PC-9 (cell line): ENCODE measurements at regions not wholly inside any gene's neighbourhood (a gene's known extent, or its start where the extent isn't known, plus 50 kb on each side); places are given as distances from the start of the nearest gene placed in this dataset.

ENCODE experiments used
- BruUV-seq: library from RNA; stranded (reverse); fragments of 400-500 nt; replicated peaks from 2 replicates; lab custom pipeline; 2021; lab: Mats Ljungman, UMichigan
- CTCF ChIA-PET: fragments of 300-600 bp; sonication (Branson Sonifier 250); formaldehyde crosslinking; loops from one replicate; lab custom pipeline; 2022; ENCODE audit warnings: antibody characterized with exemption; lab: Charles Lee
- POLR2A ChIA-PET: fragments of 300-600 bp; sonication (Branson Sonifier 250); formaldehyde crosslinking; loops from one replicate; lab custom pipeline; 2022; ENCODE audit warnings: antibody characterized with exemption; ENCODE audit not compliant: unreplicated experiment; lab: Charles Lee
- DNase-seq, 2 experiments: peaks; one replicate each; pipeline versions ENCODE4 v3.0.0 to v3.0.0-alpha.2; 2015 to 2022; ENCODE audit warnings: mixed read lengths in 1 of 2
- H2AFZ ChIP-seq: fragments of 200-600 bp; sonication (generic); 2 replicates; pipeline ENCODE4 v1.8.1; 2017; ENCODE audit warnings: antibody characterized with exemption
- H3F3A ChIP-seq: fragments of 200-600 bp; sonication (generic); 2 replicates; pipeline ENCODE4 v1.8.1; 2017; ENCODE audit warnings: antibody characterized with exemption, mild to moderate bottlenecking, low read depth; ENCODE audit not compliant: insufficient read depth
- H3K27ac ChIP-seq: fragments of 200-600 bp; sonication (generic); 2 replicates; pipeline ENCODE4 v1.6.1; 2016; ENCODE audit warnings: mixed run types
- H3K27me3 ChIP-seq: fragments of 200-600 bp; sonication (generic); 2 replicates; pipeline ENCODE4 v1.6.1; 2016; ENCODE audit warnings: low read depth, mixed run types; ENCODE audit not compliant: insufficient read depth
- H3K36me3 ChIP-seq: fragments of 200-600 bp; sonication (generic); 2 replicates; pipeline ENCODE4 v1.6.1; 2016; ENCODE audit warnings: low read depth, mixed run types
- H3K4me1 ChIP-seq: fragments of 200-600 bp; sonication (generic); replicated peaks from 2 replicates; pipeline ENCODE4 v1.6.1; 2016; ENCODE audit warnings: mixed run types; ENCODE audit not compliant: insufficient read depth
- H3K4me2 ChIP-seq: fragments of 200-600 bp; sonication (generic); 2 replicates; pipeline ENCODE4 v1.6.1; 2017; ENCODE audit warnings: mixed run types
- H3K4me3 ChIP-seq: fragments of 200-600 bp; sonication (generic); 2 replicates; pipeline ENCODE4 v1.6.1; 2016; ENCODE audit warnings: mixed run types
- H3K79me2 ChIP-seq: fragments of 200-600 bp; sonication (generic); 2 replicates; pipeline ENCODE4 v1.6.1; 2017; ENCODE audit warnings: low read depth, mixed run types
- H3K9me2 ChIP-seq: fragments of 200-600 bp; sonication (generic); 2 replicates; pipeline ENCODE4 v1.8.1; 2017; ENCODE audit warnings: mild to moderate bottlenecking; ENCODE audit not compliant: insufficient read depth
- H3K9me3 ChIP-seq: fragments of 200-600 bp; sonication (generic); 2 replicates; pipeline ENCODE4 v1.8.1; 2016; ENCODE audit warnings: low read depth; ENCODE audit not compliant: insufficient read depth
- H4K20me1 ChIP-seq: fragments of 200-600 bp; sonication (generic); 2 replicates; pipeline ENCODE4 v1.8.1; 2017; ENCODE audit not compliant: insufficient read depth
- CTCF ChIP-seq: fragments of 200-600 bp; sonication (generic); conservative IDR thresholded peaks from 2 replicates; pipeline ENCODE4 v1.6.1; 2017; ENCODE audit warnings: mixed run types, antibody characterized with exemption, mild to moderate bottlenecking, moderate library complexity
- EZH2 ChIP-seq: fragments of 200-600 bp; sonication (generic); IDR thresholded peaks from 2 replicates; pipeline ENCODE4 v1.8.0; 2017; ENCODE audit warnings: antibody characterized with exemption, low read depth
- intact Hi-C: fragments of 100-400 bp; cut with micrococcal nuclease; formaldehyde crosslinking; loops from one replicate; pipeline ENCODE4 v1.10.0; 2022; ENCODE audit not compliant: unreplicated experiment

- Histone ChIP-seq H3F3A (0 out of 2 replicates have a peak, but pooled peaks cover 5% of the 10 kb centered on the region), H3K9me2 (no peaks in the 10 kb centered on the region), H3K4me1 (no peaks in the 10 kb centered on the region), H4K20me1 (no peaks in the 10 kb centered on the region), H3K4me2 (no peak overlapping the region), H3K27ac (no peak overlapping the region), H3K9me3 (peaks cover 5% of the 10 kb centered on the region; the same call in 1 of the 2 replicates), H3K27me3 (peaks cover 28% of the 10 kb centered on the region), H2AFZ (no peak overlapping the region), H3K79me2 (no peaks in the 10 kb centered on the region), H3K4me3 (no peak overlapping the region), H3K36me3 (no peaks in the 10 kb centered on the region)
- DNase-seq: no peak
- intact Hi-C loops: no loop called here
- TF ChIP-seq EZH2 (no peak), CTCF (no peak)
- ChIA-PET POLR2A (no interaction called here), CTCF (no interaction called here)
- BruUV-seq: no TSS peak
Measured at GRCh38 chr7:4449263-4449662, 232.8 kb upstream of the FOXK1 start.

DNA sequence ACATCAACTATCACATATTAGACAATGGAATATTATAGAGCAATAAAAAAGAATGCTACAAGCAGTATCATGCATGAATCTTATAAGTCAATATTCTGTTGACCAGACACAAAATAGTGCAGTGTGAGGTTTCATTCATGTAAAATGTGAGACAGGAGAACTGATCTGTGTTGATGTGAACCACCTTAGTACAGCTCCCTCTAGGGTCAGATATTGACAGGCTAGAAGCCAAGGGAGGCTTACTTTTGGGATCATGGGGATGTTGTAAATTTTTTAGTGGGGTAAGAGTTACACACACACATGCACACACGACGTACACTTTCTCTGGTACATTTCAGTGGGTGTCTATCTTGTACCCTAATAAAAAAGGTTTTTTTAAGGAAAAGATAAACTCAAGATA lies 231.6 kb upstream of the FOXK1 start:
- intact Hi-C loops: no loop called here
- Histone ChIP-seq H3K9me2 (no peaks in the 10 kb centered on the region), H3K27me3 (peaks cover 40% of the 10 kb centered on the region), H4K20me1 (no peaks in the 10 kb centered on the region), H3K27ac (no peak overlapping the region), H3K4me2 (no peak overlapping the region), H3K4me3 (no peak overlapping the region), H3F3A (0 out of 2 replicates have a peak, but pooled peaks cover 5% of the 10 kb centered on the region), H3K79me2 (no peaks in the 10 kb centered on the region), H2AFZ (no peak overlapping the region), H3K36me3 (no peaks in the 10 kb centered on the region), H3K9me3 (peaks cover 5% of the 10 kb centered on the region; the same call in 1 of the 2 replicates), H3K4me1 (no peaks in the 10 kb centered on the region)
- TF ChIP-seq CTCF (no peak), EZH2 (no peak)
- no peak for DNase-seq
- ChIA-PET CTCF (no interaction called here), POLR2A (no interaction called here)
- BruUV-seq: no TSS peak

GRCh38 chr7:4460597-4460996 lies 221.5 kb upstream of the FOXK1 start:
- Histone ChIP-seq H4K20me1 (no peaks in the 10 kb centered on the region), H2AFZ (no peak overlapping the region), H3K79me2 (no peaks in the 10 kb centered on the region), H3F3A (no peaks in the 10 kb centered on the region), H3K4me3 (no peak overlapping the region), H3K27ac (no peak overlapping the region), H3K36me3 (no peaks in the 10 kb centered on the region), H3K4me2 (no peak overlapping the region), H3K4me1 (no peaks in the 10 kb centered on the region), H3K9me3 (no peaks in the 10 kb centered on the region), H3K9me2 (no peaks in the 10 kb centered on the region), H3K27me3 (peaks cover 94% of the 10 kb centered on the region)
- BruUV-seq: no TSS peak
- intact Hi-C loops: no loop called here
- ChIA-PET CTCF (no interaction called here), POLR2A (interaction anchor here (0.6 kb wide), 1 partner anchor 299 kb away, joined by 3 read pairs; no protein-coding TSS in a partner anchor)
- DNase-seq: no peak
- TF ChIP-seq EZH2 (no peak), CTCF (no peak)
